22Rv1 (cell line): ENCODE measurements at regions not wholly inside any gene's neighbourhood (a gene's known extent, or its start where the extent isn't known, plus 50 kb on each side); places are given as distances from the start of the nearest gene placed in this dataset.

ENCODE experiments used
- CTCF ChIP-seq: fragments of 450-650 bp; IDR thresholded peaks from 2 replicates; pipeline ENCODE4 v1.5.1; 2017; ENCODE audit warnings: mild to moderate bottlenecking
- ZFX ChIP-seq: fragments of 450-650 bp; IDR thresholded peaks from 2 replicates; pipeline ENCODE4 v1.6.1; 2017; ENCODE audit warnings: antibody characterized with exemption, borderline replicate concordance

GRCh38 chr9:81314490-81314889 is 374.9 kb downstream of the TLE1 start:
- TF ChIP-seq CTCF (no peak), ZFX (no peak)
